ENCODE measurements at regions not wholly inside any gene's neighbourhood (a gene's known extent, or its start where the extent isn't known, plus 50 kb on each side); places are given as distances from the start of the nearest gene placed in this dataset.

DNA sequence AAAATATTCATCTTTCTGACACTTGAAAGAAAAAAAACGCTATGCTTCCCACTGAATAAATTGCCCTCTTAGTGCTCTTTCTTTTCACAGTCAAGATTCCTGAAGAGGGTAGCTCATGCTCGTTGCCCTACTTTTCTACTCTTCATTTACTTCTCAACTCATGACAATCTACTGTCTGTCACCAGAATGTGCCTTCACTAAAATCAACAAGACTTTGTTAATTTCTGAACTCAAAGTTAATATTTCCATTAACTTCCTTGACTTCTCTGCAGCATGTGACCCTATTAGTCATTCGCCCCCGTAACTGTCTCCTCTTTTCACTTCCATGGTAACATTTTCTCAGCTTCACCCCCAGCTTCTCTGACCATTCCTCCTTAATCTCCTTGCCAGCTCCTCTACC lies 98.9 kb upstream of the MAPRE2 start:
- TF ChIP-seq, protein P1, sequence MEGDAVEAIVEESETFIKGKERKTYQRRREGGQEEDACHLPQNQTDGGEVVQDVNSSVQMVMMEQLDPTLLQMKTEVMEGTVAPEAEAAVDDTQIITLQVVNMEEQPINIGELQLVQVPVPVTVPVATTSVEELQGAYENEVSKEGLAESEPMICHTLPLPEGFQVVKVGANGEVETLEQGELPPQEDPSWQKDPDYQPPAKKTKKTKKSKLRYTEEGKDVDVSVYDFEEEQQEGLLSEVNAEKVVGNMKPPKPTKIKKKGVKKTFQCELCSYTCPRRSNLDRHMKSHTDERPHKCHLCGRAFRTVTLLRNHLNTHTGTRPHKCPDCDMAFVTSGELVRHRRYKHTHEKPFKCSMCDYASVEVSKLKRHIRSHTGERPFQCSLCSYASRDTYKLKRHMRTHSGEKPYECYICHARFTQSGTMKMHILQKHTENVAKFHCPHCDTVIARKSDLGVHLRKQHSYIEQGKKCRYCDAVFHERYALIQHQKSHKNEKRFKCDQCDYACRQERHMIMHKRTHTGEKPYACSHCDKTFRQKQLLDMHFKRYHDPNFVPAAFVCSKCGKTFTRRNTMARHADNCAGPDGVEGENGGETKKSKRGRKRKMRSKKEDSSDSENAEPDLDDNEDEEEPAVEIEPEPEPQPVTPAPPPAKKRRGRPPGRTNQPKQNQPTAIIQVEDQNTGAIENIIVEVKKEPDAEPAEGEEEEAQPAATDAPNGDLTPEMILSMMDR (IDR thresholded peaks at IDR 0.05; ENCODE audit: low read length): no peak
- no peak for TF ChIP-seq EZH2 (IDR thresholded peaks at IDR 0.05; ENCODE audit: borderline replicate concordance, low read length)
